ENCODE measurements at regions not wholly inside any gene's neighbourhood (a gene's known extent, or its start where the extent isn't known, plus 50 kb on each side); places are given as distances from the start of the nearest gene placed in this dataset.

GRCh38 chrX:42606591-42606990, 171.4 kb downstream of the PPP1R2C start:
- TF ChIP-seq HDGF (IDR thresholded peaks at IDR 0.05; ENCODE audit: borderline replicate concordance) (no peak), CTBP1 (IDR thresholded peaks at IDR 0.05; ENCODE audit: borderline replicate concordance) (no peak), SP1 (IDR thresholded peaks at IDR 0.05) (no peak), TARDBP (IDR thresholded peaks at IDR 0.05) (no peak), FOXM1 (IDR thresholded peaks at IDR 0.05; ENCODE audit: borderline replicate concordance) (no peak), ELF4 (IDR thresholded peaks at IDR 0.05) (no peak)

All from HEK293T (cell line).